ENCODE measurements at regions not wholly inside any gene's neighbourhood (a gene's known extent, or its start where the extent isn't known, plus 50 kb on each side); places are given as distances from the start of the nearest gene placed in this dataset.

DNA sequence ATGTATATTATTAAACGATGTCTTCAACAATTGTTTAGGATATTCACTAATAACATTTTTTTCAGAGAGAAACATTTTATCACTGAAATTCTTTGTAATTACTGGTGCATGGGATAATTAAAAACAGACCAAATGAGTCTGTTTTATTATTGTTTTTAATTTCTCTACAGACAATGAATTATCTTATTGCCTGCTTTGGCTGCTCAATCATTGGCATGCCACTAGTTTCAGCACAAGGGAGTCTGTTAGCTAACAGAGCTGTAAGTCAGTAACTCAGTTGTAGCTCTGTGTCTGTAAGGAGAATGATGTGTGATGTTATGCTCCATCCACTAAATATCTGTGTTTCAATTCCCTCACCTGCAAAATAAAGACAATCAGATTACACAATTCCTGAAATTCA is 443.9 kb downstream of the PRR16 start:
- TF ChIP-seq, protein P1, sequence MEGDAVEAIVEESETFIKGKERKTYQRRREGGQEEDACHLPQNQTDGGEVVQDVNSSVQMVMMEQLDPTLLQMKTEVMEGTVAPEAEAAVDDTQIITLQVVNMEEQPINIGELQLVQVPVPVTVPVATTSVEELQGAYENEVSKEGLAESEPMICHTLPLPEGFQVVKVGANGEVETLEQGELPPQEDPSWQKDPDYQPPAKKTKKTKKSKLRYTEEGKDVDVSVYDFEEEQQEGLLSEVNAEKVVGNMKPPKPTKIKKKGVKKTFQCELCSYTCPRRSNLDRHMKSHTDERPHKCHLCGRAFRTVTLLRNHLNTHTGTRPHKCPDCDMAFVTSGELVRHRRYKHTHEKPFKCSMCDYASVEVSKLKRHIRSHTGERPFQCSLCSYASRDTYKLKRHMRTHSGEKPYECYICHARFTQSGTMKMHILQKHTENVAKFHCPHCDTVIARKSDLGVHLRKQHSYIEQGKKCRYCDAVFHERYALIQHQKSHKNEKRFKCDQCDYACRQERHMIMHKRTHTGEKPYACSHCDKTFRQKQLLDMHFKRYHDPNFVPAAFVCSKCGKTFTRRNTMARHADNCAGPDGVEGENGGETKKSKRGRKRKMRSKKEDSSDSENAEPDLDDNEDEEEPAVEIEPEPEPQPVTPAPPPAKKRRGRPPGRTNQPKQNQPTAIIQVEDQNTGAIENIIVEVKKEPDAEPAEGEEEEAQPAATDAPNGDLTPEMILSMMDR (conservative IDR thresholded peaks at IDR 0.05; ENCODE audit: low read depth, low read length) = no peak
- TF ChIP-seq CEBPB (IDR thresholded peaks at IDR 0.05; ENCODE audit: low read depth, low read length) (no peak), MAZ (IDR thresholded peaks at IDR 0.05; ENCODE audit: borderline replicate concordance, low read depth, low read length) (no peak), USF2 (IDR thresholded peaks at IDR 0.05; ENCODE audit: low read depth, low read length) (no peak), POLR2A (IDR thresholded peaks at IDR 0.05; ENCODE audit: low read depth, low read length) (no peak), SMC3 (IDR thresholded peaks at IDR 0.05; ENCODE audit: low read depth, low read length) (no peak), BHLHE40 (IDR thresholded peaks at IDR 0.05; ENCODE audit: low read depth, low read length) (no peak), RFX5 (IDR thresholded peaks at IDR 0.05; ENCODE audit: low read depth, low read length) (no peak), FOS (IDR thresholded peaks at IDR 0.05; ENCODE audit: low read depth, low read length) (no peak), MXI1 (IDR thresholded peaks at IDR 0.05; ENCODE audit: borderline replicate concordance, low read depth, low read length) (no peak), RAD21 (IDR thresholded peaks at IDR 0.05; ENCODE audit: low read length) (no peak), ELK1 (IDR thresholded peaks at IDR 0.05; ENCODE audit: borderline replicate concordance, low read depth, low read length) (no peak), RCOR1 (IDR thresholded peaks at IDR 0.05; ENCODE audit: insufficient replicate concordance, low read length) (no peak)

Measured in IMR-90 (cell line).